WTC11 (cell line): ENCODE measurements at regions not wholly inside any gene's neighbourhood (a gene's known extent, or its start where the extent isn't known, plus 50 kb on each side); places are given as distances from the start of the nearest gene placed in this dataset.

Source experiments
- ATAC-seq: fragments of 200-7000 bp; cut with Tn5 transposase; 2 replicates; pipeline ENCODE4 v1.10.0; 2021; ENCODE audit warnings: mild to moderate bottlenecking, moderate library complexity
- CTCF ChIA-PET: fragments of 300-600 bp; sonication (Branson Sonifier 250); formaldehyde crosslinking; loops from one replicate; lab custom pipeline; 2021; ENCODE audit warnings: antibody characterized with exemption; lab: Charles Lee
- POLR2A ChIA-PET: fragments of 350-600 bp; sonication (Branson Sonifier 250); formaldehyde crosslinking; loops from one replicate; lab custom pipeline; 2021; ENCODE audit warnings: antibody characterized with exemption; lab: Charles Lee
- DNase-seq: peaks from one replicate; pipeline ENCODE4 v3.0.0; 2021; ENCODE audit warnings: low spot score
- H3K27ac Mint-ChIP-seq: 2 replicates; pipeline ENCODE4 v1.8.0; 2021; ENCODE audit warnings: mixed read lengths
- H3K27me3 Mint-ChIP-seq: 2 replicates; pipeline ENCODE4 v1.8.0; 2021; ENCODE audit warnings: low read depth, mild to moderate bottlenecking, moderate library complexity, mixed read lengths
- H3K36me3 Mint-ChIP-seq: 2 replicates; pipeline ENCODE4 v1.8.0; 2021; ENCODE audit warnings: mixed read lengths
- H3K4me1 Mint-ChIP-seq: 2 replicates; pipeline ENCODE4 v1.8.0; 2022; ENCODE audit warnings: mixed read lengths
- H3K4me3 Mint-ChIP-seq: 2 replicates; pipeline ENCODE4 v1.8.0; 2021; ENCODE audit warnings: mild to moderate bottlenecking, moderate library complexity, mixed read lengths
- H3K9me3 Mint-ChIP-seq: 2 replicates; pipeline ENCODE4 v1.8.0; 2021; ENCODE audit warnings: mixed read lengths
- JUN ChIP-seq: sonication (generic); formaldehyde crosslinking; IDR thresholded peaks from 2 replicates; pipeline ENCODE4 v1.8.0; 2023; ENCODE audit warnings: mild to moderate bottlenecking, missing genetic modification reagents
- OVOL2 ChIP-seq: fragments of 250-450 bp; sonication (Bioruptor Pico); IDR thresholded peaks from 2 replicates; pipeline ENCODE4 v1.9.0; 2021; ENCODE audit warnings: mild to moderate bottlenecking, borderline replicate concordance
- TF ChIP-seq, protein P1 (sequence below): fragments of 250-450 bp; sonication (Bioruptor Pico); IDR thresholded peaks from 2 replicates; pipeline ENCODE4 v1.9.0; 2021; ENCODE audit warnings: mild to moderate bottlenecking, borderline replicate concordance
- TF ChIP-seq, protein P2 (sequence below): sonication (generic); formaldehyde crosslinking; IDR thresholded peaks from 2 replicates; pipeline ENCODE4 v1.8.1; 2022; ENCODE audit warnings: missing genetic modification reagents, borderline replicate concordance
- TF ChIP-seq, protein P3 (sequence below): sonication (generic); formaldehyde crosslinking; IDR thresholded peaks from 2 replicates; pipeline ENCODE4 v1.8.1; 2023; ENCODE audit warnings: mild to moderate bottlenecking, moderate library complexity, missing genetic modification reagents
- TF ChIP-seq, protein P4 (sequence below): sonication (generic); formaldehyde crosslinking; IDR thresholded peaks from 2 replicates; pipeline ENCODE4 v1.8.0; 2022; ENCODE audit warnings: mild to moderate bottlenecking, missing genetic modification reagents
- TF ChIP-seq, protein P5 (sequence below): fragments of 250-450 bp; sonication (Bioruptor Pico); conservative IDR thresholded peaks from 2 replicates; pipeline ENCODE4 v1.9.0; 2021; ENCODE audit warnings: mild to moderate bottlenecking
- TF ChIP-seq, protein P6 (sequence below): fragments of 250-450 bp; sonication (Bioruptor Pico); IDR thresholded peaks from 2 replicates; pipeline ENCODE4 v1.9.0; 2021; ENCODE audit warnings: mild to moderate bottlenecking
- TF ChIP-seq, protein P7 (sequence below): sonication (generic); formaldehyde crosslinking; conservative IDR thresholded peaks from 2 replicates; pipeline ENCODE4 v1.8.1; 2023; ENCODE audit warnings: mild to moderate bottlenecking, low read depth, missing genetic modification reagents, moderate library complexity
- TF ChIP-seq, protein P8 (sequence below): sonication (generic); formaldehyde crosslinking; IDR thresholded peaks from 2 replicates; pipeline ENCODE4 v1.8.1; 2023; ENCODE audit warnings: mild to moderate bottlenecking, missing genetic modification reagents

DNA sequence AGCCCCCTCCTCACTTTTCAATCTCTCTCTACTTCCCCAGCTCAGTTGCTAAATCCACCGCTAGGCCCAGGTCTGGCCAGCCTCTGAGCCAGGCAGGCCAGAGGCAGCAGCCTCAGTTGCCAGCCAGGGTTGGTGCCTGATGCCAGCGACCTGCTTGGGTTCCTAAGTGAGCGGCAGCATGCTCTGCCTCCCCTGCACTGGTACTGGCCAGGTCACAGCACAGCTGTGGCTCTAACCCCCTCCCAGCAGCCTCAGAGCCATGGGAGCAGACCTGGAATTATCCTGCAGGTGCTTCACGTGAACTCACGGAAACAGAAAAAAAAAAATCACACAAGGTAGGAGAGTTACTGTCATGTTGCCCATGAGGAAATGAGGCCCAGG lies 82.5 kb upstream of the ATF3 start (continued):
- TF ChIP-seq, protein P1, sequence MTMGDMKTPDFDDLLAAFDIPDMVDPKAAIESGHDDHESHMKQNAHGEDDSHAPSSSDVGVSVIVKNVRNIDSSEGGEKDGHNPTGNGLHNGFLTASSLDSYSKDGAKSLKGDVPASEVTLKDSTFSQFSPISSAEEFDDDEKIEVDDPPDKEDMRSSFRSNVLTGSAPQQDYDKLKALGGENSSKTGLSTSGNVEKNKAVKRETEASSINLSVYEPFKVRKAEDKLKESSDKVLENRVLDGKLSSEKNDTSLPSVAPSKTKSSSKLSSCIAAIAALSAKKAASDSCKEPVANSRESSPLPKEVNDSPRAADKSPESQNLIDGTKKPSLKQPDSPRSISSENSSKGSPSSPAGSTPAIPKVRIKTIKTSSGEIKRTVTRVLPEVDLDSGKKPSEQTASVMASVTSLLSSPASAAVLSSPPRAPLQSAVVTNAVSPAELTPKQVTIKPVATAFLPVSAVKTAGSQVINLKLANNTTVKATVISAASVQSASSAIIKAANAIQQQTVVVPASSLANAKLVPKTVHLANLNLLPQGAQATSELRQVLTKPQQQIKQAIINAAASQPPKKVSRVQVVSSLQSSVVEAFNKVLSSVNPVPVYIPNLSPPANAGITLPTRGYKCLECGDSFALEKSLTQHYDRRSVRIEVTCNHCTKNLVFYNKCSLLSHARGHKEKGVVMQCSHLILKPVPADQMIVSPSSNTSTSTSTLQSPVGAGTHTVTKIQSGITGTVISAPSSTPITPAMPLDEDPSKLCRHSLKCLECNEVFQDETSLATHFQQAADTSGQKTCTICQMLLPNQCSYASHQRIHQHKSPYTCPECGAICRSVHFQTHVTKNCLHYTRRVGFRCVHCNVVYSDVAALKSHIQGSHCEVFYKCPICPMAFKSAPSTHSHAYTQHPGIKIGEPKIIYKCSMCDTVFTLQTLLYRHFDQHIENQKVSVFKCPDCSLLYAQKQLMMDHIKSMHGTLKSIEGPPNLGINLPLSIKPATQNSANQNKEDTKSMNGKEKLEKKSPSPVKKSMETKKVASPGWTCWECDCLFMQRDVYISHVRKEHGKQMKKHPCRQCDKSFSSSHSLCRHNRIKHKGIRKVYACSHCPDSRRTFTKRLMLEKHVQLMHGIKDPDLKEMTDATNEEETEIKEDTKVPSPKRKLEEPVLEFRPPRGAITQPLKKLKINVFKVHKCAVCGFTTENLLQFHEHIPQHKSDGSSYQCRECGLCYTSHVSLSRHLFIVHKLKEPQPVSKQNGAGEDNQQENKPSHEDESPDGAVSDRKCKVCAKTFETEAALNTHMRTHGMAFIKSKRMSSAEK (CRISPR knock-in tag): no peak
- TF ChIP-seq, protein P2, sequence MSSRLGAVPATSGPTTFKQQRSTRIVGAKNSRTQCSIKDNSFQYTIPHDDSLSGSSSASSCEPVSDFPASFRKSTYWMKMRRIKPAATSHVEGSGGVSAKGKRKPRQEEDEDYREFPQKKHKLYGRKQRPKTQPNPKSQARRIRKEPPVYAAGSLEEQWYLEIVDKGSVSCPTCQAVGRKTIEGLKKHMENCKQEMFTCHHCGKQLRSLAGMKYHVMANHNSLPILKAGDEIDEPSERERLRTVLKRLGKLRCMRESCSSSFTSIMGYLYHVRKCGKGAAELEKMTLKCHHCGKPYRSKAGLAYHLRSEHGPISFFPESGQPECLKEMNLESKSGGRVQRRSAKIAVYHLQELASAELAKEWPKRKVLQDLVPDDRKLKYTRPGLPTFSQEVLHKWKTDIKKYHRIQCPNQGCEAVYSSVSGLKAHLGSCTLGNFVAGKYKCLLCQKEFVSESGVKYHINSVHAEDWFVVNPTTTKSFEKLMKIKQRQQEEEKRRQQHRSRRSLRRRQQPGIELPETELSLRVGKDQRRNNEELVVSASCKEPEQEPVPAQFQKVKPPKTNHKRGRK (CRISPR knock-in tag): no peak
- no peak for TF ChIP-seq OVOL2
- TF ChIP-seq, protein P3, sequence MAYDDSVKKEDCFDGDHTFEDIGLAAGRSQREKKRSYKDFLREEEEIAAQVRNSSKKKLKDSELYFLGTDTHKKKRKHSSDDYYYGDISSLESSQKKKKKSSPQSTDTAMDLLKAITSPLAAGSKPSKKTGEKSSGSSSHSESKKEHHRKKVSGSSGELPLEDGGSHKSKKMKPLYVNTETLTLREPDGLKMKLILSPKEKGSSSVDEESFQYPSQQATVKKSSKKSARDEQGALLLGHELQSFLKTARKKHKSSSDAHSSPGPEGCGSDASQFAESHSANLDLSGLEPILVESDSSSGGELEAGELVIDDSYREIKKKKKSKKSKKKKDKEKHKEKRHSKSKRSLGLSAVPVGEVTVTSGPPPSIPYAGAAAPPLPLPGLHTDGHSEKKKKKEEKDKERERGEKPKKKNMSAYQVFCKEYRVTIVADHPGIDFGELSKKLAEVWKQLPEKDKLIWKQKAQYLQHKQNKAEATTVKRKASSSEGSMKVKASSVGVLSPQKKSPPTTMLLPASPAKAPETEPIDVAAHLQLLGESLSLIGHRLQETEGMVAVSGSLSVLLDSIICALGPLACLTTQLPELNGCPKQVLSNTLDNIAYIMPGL (CRISPR knock-in tag): no peak
- TF ChIP-seq, protein P4, sequence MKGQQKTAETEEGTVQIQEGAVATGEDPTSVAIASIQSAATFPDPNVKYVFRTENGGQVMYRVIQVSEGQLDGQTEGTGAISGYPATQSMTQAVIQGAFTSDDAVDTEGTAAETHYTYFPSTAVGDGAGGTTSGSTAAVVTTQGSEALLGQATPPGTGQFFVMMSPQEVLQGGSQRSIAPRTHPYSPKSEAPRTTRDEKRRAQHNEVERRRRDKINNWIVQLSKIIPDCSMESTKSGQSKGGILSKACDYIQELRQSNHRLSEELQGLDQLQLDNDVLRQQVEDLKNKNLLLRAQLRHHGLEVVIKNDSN (CRISPR knock-in tag): no peak

DNA sequence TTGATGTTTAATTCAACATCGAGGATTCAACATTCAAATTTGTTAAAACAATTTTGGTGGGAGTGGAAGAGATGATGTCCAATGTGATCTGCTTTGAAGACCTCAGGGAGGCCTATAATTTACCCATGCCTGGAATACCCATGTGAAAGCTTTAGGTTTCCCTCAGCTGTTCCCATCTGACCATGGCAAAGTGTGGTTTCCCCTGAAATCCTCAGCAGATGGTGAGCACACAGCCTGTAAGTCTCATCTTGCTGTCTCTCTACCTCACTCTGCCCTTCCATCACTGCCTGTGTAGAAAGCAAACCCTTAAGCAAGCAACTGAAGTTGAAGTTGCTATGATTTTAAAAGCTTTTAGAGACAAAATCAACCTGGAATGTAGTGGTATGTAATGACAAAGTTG lies 80.1 kb upstream of the ATF3 start:
- CTCF ChIA-PET: interaction anchor here (1.0 to 2.1 kb wide), 3 partner anchors 49 to 73 kb away, joined by 3 to 9 read pairs (median 5); no protein-coding TSS in a partner anchor
- no peaks in the 10 kb centered on the region for H3K27me3 Mint-ChIP-seq
- POLR2A ChIA-PET: interaction anchor here (1.1 kb wide), 1 partner anchor 13 kb away, joined by 3 read pairs; no protein-coding TSS in a partner anchor
- TF ChIP-seq, protein P5, sequence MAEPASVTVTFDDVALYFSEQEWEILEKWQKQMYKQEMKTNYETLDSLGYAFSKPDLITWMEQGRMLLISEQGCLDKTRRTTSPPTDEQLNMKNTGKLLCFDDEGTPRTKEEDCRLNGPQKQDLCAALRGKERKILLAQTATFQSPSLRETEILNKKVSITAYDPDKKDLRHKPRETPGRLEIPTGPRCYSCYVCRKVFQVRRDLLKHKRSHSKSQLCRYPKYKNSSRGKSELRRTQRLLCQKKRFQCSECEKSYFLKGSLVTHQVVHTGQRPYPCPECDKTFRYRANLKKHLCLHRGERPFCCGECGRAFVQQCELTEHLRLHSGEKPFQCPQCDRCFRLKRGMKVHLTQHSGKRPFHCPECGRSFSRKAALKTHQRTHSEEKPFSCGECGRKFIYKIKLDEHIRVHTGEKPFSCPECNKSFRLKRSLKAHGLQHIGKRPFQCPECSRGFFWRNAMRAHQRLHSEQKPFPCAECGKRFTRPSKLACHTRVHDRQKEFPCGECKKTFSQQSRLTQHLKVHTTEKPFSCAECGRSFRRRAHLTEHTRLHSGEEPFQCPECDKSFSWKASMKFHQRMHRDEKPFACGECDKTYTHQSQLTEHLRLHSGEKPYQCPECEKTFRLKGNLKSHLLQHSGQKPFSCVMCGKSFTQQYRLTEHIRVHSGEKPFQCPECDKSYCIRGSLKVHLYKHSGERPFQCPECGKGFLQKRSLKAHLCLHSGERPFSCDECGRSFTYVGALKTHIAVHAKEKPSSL (CRISPR knock-in tag): no peak
- TF ChIP-seq, protein P6, sequence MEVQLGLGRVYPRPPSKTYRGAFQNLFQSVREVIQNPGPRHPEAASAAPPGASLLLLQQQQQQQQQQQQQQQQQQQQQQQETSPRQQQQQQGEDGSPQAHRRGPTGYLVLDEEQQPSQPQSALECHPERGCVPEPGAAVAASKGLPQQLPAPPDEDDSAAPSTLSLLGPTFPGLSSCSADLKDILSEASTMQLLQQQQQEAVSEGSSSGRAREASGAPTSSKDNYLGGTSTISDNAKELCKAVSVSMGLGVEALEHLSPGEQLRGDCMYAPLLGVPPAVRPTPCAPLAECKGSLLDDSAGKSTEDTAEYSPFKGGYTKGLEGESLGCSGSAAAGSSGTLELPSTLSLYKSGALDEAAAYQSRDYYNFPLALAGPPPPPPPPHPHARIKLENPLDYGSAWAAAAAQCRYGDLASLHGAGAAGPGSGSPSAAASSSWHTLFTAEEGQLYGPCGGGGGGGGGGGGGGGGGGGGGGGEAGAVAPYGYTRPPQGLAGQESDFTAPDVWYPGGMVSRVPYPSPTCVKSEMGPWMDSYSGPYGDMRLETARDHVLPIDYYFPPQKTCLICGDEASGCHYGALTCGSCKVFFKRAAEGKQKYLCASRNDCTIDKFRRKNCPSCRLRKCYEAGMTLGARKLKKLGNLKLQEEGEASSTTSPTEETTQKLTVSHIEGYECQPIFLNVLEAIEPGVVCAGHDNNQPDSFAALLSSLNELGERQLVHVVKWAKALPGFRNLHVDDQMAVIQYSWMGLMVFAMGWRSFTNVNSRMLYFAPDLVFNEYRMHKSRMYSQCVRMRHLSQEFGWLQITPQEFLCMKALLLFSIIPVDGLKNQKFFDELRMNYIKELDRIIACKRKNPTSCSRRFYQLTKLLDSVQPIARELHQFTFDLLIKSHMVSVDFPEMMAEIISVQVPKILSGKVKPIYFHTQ (CRISPR knock-in tag): no peak
- TF ChIP-seq, protein P7, sequence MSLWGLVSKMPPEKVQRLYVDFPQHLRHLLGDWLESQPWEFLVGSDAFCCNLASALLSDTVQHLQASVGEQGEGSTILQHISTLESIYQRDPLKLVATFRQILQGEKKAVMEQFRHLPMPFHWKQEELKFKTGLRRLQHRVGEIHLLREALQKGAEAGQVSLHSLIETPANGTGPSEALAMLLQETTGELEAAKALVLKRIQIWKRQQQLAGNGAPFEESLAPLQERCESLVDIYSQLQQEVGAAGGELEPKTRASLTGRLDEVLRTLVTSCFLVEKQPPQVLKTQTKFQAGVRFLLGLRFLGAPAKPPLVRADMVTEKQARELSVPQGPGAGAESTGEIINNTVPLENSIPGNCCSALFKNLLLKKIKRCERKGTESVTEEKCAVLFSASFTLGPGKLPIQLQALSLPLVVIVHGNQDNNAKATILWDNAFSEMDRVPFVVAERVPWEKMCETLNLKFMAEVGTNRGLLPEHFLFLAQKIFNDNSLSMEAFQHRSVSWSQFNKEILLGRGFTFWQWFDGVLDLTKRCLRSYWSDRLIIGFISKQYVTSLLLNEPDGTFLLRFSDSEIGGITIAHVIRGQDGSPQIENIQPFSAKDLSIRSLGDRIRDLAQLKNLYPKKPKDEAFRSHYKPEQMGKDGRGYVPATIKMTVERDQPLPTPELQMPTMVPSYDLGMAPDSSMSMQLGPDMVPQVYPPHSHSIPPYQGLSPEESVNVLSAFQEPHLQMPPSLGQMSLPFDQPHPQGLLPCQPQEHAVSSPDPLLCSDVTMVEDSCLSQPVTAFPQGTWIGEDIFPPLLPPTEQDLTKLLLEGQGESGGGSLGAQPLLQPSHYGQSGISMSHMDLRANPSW: no peak
- TF ChIP-seq, protein P8, sequence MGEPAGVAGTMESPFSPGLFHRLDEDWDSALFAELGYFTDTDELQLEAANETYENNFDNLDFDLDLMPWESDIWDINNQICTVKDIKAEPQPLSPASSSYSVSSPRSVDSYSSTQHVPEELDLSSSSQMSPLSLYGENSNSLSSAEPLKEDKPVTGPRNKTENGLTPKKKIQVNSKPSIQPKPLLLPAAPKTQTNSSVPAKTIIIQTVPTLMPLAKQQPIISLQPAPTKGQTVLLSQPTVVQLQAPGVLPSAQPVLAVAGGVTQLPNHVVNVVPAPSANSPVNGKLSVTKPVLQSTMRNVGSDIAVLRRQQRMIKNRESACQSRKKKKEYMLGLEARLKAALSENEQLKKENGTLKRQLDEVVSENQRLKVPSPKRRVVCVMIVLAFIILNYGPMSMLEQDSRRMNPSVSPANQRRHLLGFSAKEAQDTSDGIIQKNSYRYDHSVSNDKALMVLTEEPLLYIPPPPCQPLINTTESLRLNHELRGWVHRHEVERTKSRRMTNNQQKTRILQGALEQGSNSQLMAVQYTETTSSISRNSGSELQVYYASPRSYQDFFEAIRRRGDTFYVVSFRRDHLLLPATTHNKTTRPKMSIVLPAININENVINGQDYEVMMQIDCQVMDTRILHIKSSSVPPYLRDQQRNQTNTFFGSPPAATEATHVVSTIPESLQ: no peak
- no peak for TF ChIP-seq JUN (CRISPR knock-in tag)
- no peak overlapping the region for H3K4me3 Mint-ChIP-seq
- H3K4me1 Mint-ChIP-seq: no peaks in the 10 kb centered on the region
- DNase-seq (no peak), ATAC-seq (no peak)
- H3K36me3 Mint-ChIP-seq: no peaks in the 10 kb centered on the region
- H3K27ac Mint-ChIP-seq: no peak overlapping the region
- no peaks in the 10 kb centered on the region for H3K9me3 Mint-ChIP-seq
